ENCODE measurements at regions not wholly inside any gene's neighbourhood (a gene's known extent, or its start where the extent isn't known, plus 50 kb on each side); places are given as distances from the start of the nearest gene placed in this dataset.

DNA sequence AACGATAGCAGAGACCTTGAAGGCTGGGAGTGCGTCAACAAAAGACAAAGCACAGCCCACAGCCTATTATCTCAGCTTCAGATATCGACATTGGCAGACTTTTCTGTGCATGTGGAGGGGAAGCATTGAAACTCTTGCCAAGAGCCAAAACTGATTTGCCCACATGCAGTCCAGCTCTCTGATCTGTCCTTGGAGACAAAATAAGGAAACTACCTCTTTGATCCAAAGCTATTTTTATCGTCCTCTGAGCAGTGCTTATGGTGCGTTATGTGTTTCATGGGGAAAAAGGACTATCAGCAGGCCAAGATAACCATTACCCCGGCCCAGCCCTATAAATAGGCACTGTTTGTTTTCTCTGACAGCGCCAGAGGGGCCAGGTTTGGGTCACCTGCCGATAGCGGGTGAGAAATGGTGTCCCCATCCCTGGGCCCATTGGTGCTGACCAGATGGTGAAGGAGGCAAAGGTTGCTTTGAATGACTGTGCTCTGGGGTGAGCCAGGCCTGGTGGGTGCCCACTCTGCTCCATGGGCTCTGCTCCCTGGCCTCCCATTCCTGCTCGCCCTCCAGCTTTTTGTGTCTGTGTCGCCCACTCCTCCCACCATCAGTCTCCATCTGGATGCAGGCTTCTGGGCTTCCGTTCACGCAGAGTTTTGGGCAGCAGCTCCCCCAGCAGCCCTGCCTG is 176.1 kb upstream of the HS6ST1 start:
- ATAC-seq: no peak
- no peak for TF ChIP-seq ETV5 (CRISPR knock-in tag; IDR thresholded peaks at IDR 0.05; ENCODE audit: low read depth)
- no peak for TF ChIP-seq PRPF4 (IDR thresholded peaks at IDR 0.05; ENCODE audit: insufficient read depth, low read depth, low read length, poor library complexity, severe bottlenecking)
- TF ChIP-seq SAP30 (IDR thresholded peaks at IDR 0.05; ENCODE audit: borderline replicate concordance, insufficient read depth, low read depth, low read length, poor library complexity, severe bottlenecking): no peak
- POLR2A ChIA-PET: no interaction called here

DNA sequence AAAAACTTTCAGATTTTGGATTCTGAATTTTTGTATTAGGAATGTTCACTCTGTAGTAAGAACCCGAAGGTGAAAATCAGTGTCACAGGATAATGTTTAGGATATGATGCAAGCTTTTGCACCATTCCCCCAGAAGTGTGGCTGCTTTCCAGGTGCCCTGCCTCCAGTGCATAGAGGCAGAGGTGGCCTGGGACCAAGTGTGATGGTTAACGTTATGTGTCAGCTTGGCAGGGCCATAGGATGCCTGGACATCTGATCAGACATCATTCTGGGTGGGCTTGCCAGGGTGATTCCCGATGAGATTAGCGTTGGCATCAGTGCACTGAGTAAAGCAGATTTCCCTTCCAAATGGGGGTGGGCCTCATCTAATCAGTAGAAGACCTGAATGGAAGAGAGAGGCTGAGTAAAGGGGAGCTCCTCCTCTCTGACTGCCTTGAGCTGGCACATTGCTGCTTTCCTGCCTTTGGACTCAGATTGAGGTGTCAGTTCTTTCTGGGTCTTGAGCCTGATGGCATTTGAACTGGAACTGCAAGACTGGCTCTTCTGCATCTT is 177.4 kb upstream of the HS6ST1 start:
- FAIRE-seq (no peak), DNase-seq (ENCODE audit: extremely low read depth in 1 of 4, low spot score in 3 of 4) (no peak), ATAC-seq (no peak)
- Histone ChIP-seq H3K27me3 (ENCODE audit: control insufficient read depth in 2 of 2, insufficient read depth in 2 of 2, low read length in 2 of 2) (peaks cover 2 to 55% of the 10 kb centered on the region in 2 experiments; a peak in 3 of 5 replicates), H3K9me1 (ENCODE audit: control insufficient read depth, insufficient read depth, low read length) (peaks cover 4% of the 10 kb centered on the region), H3K4me3 (no peak overlapping the region), H2AFZ (ENCODE audit: low read depth, low read length) (no peak overlapping the region), H3K9me3 (replicated peaks; ENCODE audit: control insufficient read depth, insufficient read depth, low read depth, low read length) (no peaks in the 10 kb centered on the region), H3K27ac (ENCODE audit: extremely low read depth, low read depth, low read length) (no peak overlapping the region), H3K79me2 (ENCODE audit: control insufficient read depth, insufficient read depth, low read length) (no peaks in the 10 kb centered on the region), H3K4me1 (replicated peaks in 1 of 2; ENCODE audit: control insufficient read depth in 2 of 2, insufficient read depth in 2 of 2, low read length in 2 of 2) (peaks cover 0 to 9% of the 10 kb centered on the region in 2 experiments; a peak in 2 of 5 replicates), H3K4me2 (ENCODE audit: insufficient read depth, low read length) (no peak overlapping the region), H3K36me3 (ENCODE audit: control insufficient read depth, insufficient read depth, low read length) (no peaks in the 10 kb centered on the region), H4K20me1 (replicated peaks; ENCODE audit: control insufficient read depth, insufficient read depth, low read length) (peaks cover 11% of the 10 kb centered on the region; the same call in 1 of the 2 replicates), H3K9ac (ENCODE audit: insufficient read depth in 1 of 2, low read depth in 2 of 2, low read length in 2 of 2) (no peak overlapping the region)
- no TSS peak for BruUV-seq (replicated peaks)
- ChIA-PET CTCF (ENCODE audit: low intra/inter-chr PET ratio) (no interaction called here), POLR2A (interaction anchor here (1.0 kb wide), 1 partner anchor 32 kb away, joined by 3 read pairs; no protein-coding TSS in a partner anchor)
- 0% methylated on average over 4 of the region's 4 CpGs for WGBS (ENCODE audit: insufficient coverage, low coverage, missing lambda C conversion rate)
- intact Hi-C loops (cut with micrococcal nuclease) (no loop called here), in situ Hi-C loops (cut with MboI) (no loop called here)
- TF ChIP-seq CAMTA2 (CRISPR knock-in tag; conservative IDR thresholded peaks at IDR 0.05) (no peak), ELF2 (CRISPR knock-in tag; IDR thresholded peaks at IDR 0.05) (no peak), ZNF134 (CRISPR knock-in tag; conservative IDR thresholded peaks at IDR 0.05) (peak; percentile 93)
- TF ChIP-seq, protein P1, sequence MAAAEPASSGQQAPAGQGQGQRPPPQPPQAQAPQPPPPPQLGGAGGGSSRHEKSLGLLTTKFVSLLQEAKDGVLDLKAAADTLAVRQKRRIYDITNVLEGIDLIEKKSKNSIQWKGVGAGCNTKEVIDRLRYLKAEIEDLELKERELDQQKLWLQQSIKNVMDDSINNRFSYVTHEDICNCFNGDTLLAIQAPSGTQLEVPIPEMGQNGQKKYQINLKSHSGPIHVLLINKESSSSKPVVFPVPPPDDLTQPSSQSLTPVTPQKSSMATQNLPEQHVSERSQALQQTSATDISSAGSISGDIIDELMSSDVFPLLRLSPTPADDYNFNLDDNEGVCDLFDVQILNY (CRISPR knock-in tag; IDR thresholded peaks at IDR 0.05): no peak

More for the DNA sequence above, 176.1 kb upstream of the HS6ST1 start:
- H3K4me3 ChIP-seq: no peak overlapping the region
- H2AFZ ChIP-seq (ENCODE audit: low read depth, low read length): no peak overlapping the region
- CTCF ChIA-PET (ENCODE audit: low intra/inter-chr PET ratio): no interaction called here
- H3K4me1 ChIP-seq (replicated peaks in 1 of 2; ENCODE audit: control insufficient read depth in 2 of 2, insufficient read depth in 2 of 2, low read length in 2 of 2): peaks cover 0 to 9% of the 10 kb centered on the region in 2 experiments; a peak in 2 of 5 replicates
- no peaks in the 10 kb centered on the region for H3K36me3 ChIP-seq (ENCODE audit: control insufficient read depth, insufficient read depth, low read length)
- no peak for FAIRE-seq
- peaks cover 4% of the 10 kb centered on the region for H3K9me1 ChIP-seq (ENCODE audit: control insufficient read depth, insufficient read depth, low read length)
- no peak overlapping the region for H3K9ac ChIP-seq (ENCODE audit: insufficient read depth in 1 of 2, low read depth in 2 of 2, low read length in 2 of 2)
- no peak for DNase-seq (ENCODE audit: extremely low read depth in 1 of 4, low spot score in 3 of 4)
- H3K27ac ChIP-seq (ENCODE audit: extremely low read depth, low read depth, low read length): no peak overlapping the region
- intact Hi-C loops (cut with micrococcal nuclease): no loop called here
- in situ Hi-C loops (cut with MboI): no loop called here
- H3K4me2 ChIP-seq (ENCODE audit: insufficient read depth, low read length): no peak overlapping the region
- no TSS peak for BruUV-seq (replicated peaks)
- no peaks in the 10 kb centered on the region for H3K79me2 ChIP-seq (ENCODE audit: control insufficient read depth, insufficient read depth, low read length)
- 3% methylated on average over 12 of the region's 13 CpGs for WGBS (ENCODE audit: insufficient coverage, low coverage, missing lambda C conversion rate)
- peaks cover 0 to 61% of the 10 kb centered on the region in 2 experiments; a peak in 3 of 5 replicates for H3K27me3 ChIP-seq (ENCODE audit: control insufficient read depth in 2 of 2, insufficient read depth in 2 of 2, low read length in 2 of 2)
- H4K20me1 ChIP-seq (replicated peaks; ENCODE audit: control insufficient read depth, insufficient read depth, low read length): peaks cover 11% of the 10 kb centered on the region; the same call in 1 of the 2 replicates
- H3K9me3 ChIP-seq (replicated peaks; ENCODE audit: control insufficient read depth, insufficient read depth, low read depth, low read length): no peaks in the 10 kb centered on the region
